Omental fat pad (tissue), 3 donors: ENCODE measurements at regions not wholly inside any gene's neighbourhood (a gene's known extent, or its start where the extent isn't known, plus 50 kb on each side); places are given as distances from the start of the nearest gene placed in this dataset.

Source experiments
- ATAC-seq: fragments of 150-250 bp; one replicate; pipeline ENCODE4 v1.9.1; 2016; ENCODE audit warnings: mild to moderate bottlenecking, moderate library complexity; ENCODE audit not compliant: low FRiP score
- DNase-seq: peaks from one replicate; pipeline ENCODE4 v3.0.0-alpha.2; 2019; ENCODE audit warnings: low spot score
- TF ChIP-seq, protein P1 (sequence below), 3 donors: fragments of 450-650 bp; IDR thresholded peaks; one replicate each; pipeline ENCODE4 v1.5.1; 2016 to 2017; ENCODE audit warnings: antibody characterized with exemption in 3 of 3, mild to moderate bottlenecking in 3 of 3, moderate library complexity in 2 of 3

DNA sequence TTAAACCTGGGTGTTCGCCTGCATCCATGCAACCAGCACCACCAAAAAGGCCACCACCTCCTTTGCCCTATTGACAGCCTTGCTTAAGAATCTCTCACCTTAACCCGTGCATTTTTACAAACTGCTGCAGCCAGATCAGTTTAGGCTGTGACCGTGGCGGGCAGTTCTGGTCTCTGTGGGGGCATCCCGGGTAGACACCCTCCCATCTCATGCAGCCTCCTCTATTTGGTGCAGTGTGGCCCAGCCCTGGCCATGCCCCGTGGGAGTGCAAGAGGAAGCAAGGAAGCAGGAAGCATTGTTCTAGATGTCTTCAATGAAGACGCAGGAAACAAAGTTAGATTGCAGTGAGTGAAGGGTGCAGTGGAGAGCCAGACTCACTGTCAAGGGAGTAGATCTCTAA, 108.8 kb upstream of the MVB12B start:
- TF ChIP-seq, protein P1, sequence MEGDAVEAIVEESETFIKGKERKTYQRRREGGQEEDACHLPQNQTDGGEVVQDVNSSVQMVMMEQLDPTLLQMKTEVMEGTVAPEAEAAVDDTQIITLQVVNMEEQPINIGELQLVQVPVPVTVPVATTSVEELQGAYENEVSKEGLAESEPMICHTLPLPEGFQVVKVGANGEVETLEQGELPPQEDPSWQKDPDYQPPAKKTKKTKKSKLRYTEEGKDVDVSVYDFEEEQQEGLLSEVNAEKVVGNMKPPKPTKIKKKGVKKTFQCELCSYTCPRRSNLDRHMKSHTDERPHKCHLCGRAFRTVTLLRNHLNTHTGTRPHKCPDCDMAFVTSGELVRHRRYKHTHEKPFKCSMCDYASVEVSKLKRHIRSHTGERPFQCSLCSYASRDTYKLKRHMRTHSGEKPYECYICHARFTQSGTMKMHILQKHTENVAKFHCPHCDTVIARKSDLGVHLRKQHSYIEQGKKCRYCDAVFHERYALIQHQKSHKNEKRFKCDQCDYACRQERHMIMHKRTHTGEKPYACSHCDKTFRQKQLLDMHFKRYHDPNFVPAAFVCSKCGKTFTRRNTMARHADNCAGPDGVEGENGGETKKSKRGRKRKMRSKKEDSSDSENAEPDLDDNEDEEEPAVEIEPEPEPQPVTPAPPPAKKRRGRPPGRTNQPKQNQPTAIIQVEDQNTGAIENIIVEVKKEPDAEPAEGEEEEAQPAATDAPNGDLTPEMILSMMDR (IDR thresholded peaks at IDR 0.05), result no peak
- no peak for DNase-seq

DNA sequence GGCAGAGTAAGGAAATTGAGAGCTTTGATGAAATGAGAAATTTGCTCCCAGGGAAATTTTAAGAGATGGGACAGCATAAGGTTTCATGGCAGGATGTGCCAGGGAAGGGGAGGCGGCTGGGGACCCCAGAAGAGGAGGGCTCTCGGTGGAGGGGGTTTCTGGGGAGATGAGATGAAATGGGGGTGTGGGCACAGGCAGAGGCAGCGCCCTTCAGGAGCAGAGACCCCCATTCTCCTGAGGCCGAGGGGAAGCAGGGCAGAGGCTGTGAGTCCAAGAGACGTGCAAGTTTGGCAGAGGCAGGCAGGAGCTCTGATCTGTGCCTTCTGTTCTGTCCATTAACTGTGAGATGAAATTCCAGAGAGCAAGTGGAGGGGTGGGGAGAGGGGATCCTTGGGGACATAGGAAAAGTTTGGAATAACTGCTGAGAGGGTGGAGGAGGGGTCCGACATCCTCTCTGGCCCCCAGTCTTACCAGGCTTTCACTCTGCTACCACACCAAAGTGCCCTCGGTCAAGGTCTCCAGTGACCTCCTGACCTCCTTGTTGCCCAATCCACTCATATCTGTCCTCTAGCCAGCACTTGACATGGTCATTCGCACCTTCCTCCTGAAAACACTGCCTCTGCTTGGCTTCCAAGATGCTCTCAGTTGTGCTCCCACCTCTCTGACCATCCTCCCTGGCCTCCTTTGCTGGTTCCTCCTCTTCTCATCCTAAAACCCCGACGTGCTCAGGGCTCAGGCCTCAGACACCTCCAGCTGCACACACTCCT, 108.1 kb upstream of the MVB12B start:
- TF ChIP-seq, protein P1 (IDR thresholded peaks at IDR 0.05), result no peak
- ATAC-seq (no peak), DNase-seq (no peak)

More for the DNA sequence above, 108.8 kb upstream of the MVB12B start:
- no peak for ATAC-seq

DNA sequence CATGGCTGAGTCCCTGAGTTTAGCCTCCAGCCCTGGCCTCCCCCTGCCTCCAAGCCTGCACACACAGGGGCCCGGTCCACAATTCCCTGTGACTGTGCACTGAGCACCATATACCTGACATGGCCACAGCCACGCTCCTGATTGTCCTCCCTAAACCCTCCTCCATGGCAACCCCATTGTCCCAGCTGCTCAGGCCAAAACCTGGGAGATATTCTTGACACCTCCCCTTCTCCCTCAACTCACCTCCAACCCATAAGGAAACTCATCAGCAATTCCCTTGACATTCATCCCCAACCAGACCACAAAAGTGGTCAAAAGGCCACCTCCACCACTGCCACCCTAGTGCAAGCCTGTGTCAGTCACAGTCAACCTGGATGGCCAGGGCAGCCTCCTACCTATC, 107.5 kb upstream of the MVB12B start:
- ATAC-seq (no peak), DNase-seq (no peak)
- TF ChIP-seq, protein P1 (IDR thresholded peaks at IDR 0.05), result no peak

DNA sequence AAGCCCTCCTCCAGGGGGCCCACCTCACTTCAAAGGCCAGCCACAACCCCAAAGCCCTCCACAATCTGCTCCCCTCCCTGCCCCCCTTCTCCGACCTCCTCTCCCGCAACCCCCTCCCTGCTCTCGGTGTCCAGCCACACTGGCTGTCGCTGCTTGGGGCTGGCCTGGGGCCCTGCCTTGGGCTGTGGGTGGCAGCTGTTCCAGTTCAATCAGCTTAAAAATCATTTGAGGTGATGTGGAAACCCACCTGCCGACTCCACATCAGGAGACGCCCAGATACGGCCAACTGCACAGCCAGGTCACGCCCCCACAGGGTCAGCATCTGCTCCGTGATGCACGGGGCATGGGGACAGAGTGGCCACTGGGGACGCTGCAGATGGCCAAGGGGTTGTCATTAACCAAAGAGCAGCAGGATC, 107.0 kb upstream of the MVB12B start:
- TF ChIP-seq, protein P1 (IDR thresholded peaks at IDR 0.05), result no peak
- no peak for ATAC-seq
- DNase-seq, result no peak

DNA sequence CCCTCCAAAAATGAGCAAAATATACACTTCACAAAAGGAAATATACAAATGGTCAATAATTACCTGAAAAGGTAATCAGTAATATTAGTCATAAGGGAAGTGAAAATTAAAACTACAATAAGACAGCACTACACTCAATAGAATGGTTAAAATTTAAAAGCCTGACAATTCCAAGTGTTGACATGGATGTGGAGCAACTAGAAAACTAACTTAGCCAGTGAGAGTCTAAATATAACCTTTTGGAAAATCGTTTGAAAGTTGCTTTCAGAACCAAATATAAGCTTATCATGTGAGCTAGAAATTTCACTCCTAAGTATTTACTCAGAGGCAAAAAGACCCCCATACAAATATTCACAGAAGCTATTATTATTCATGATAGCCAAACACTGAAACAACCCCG, 105.1 kb upstream of the MVB12B start:
- TF ChIP-seq, protein P1 (IDR thresholded peaks at IDR 0.05), result no peak
- ATAC-seq, result no peak
- no peak for DNase-seq

DNA sequence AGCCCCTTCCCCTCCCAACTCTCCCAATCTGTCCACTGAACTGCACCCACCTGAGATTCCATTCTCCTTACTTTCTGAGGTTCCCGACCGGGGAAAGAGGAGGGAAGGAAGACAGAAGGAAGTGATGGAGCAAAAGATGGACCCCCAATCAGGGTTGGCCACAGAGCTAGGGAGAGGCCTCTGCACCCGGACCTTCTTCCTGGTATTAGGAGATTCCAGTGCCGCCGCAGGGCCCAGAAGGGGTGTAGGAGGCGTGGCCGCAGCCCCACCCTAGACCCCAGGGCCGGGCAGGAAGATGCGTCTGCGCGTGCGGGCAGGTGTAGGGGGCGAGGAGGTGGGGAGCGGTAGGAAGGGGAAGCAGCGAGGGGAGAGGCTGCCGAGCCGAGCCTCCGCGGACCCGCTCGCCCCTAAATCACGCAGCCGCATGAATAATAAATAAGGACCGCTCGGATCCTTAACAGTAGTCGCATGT, 104.2 kb upstream of the MVB12B start:
- TF ChIP-seq, protein P1 (IDR thresholded peaks at IDR 0.05), result no peak
- no peak for ATAC-seq
- DNase-seq, result no peak

DNA sequence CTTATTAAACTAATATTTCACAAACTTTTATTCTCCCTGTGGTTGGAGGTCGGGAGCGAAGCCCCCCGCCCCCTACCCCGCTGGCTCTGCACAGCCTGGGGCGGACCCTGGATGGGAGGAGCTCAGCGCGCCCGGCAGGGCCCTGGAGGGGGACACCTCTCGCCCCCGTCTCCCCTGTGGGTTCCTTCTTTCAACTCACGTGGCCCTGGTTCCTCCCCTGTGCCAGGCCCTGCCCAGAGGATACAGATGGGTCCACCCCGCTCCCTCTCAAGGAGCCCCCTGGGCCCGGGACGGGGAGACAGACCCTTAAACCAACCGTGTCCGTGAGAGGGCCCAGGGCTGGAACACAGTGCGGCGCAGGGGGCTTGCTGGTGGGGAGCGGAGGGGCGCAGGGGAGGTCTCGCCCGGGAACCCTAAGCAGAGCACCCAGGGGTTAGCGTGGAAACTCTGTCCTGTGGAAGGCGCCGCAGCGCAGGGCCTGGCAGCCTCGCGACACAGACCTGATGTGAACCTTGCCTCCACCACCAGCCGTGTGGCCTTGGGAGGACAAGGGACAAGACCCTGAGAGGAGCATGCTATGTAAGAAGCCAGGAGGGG, 103.7 kb upstream of the MVB12B start:
- TF ChIP-seq, protein P1 (IDR thresholded peaks at IDR 0.05), result no peak
- DNase-seq (no peak), ATAC-seq (no peak)
